Neural cell (in vitro differentiated cells): ENCODE measurements at regions not wholly inside any gene's neighbourhood (a gene's known extent, or its start where the extent isn't known, plus 50 kb on each side); places are given as distances from the start of the nearest gene placed in this dataset.

Experiments
- CTCF ChIP-seq: fragments of 450-650 bp; IDR thresholded peaks from 2 replicates; pipeline ENCODE4 v1.5.1; 2014; ENCODE audit warnings: antibody characterized with exemption, mild to moderate bottlenecking, moderate library complexity; ENCODE audit not compliant: poor library complexity, severe bottlenecking
- EP300 ChIP-seq: fragments of 450-650 bp; conservative IDR thresholded peaks from 2 replicates; pipeline ENCODE4 v1.6.1; 2014; ENCODE audit warnings: antibody characterized with exemption, mild to moderate bottlenecking, moderate library complexity; ENCODE audit not compliant: poor library complexity, severe bottlenecking
- EZH2 ChIP-seq: fragments of 200-600, 300-800 bp; shearing (Covaris generic), sonication (generic); IDR thresholded peaks from 2 replicates; pipeline ENCODE4 v1.6.1; 2014; ENCODE audit warnings: antibody characterized with exemption, low read length, borderline replicate concordance, mild to moderate bottlenecking; ENCODE audit not compliant: insufficient read depth, poor library complexity, severe bottlenecking
- REST ChIP-seq: IDR thresholded peaks from 2 replicates; pipeline ENCODE4 v1.6.1; 2012; ENCODE audit warnings: borderline replicate concordance
- SMC3 ChIP-seq: fragments of 450-650 bp; conservative IDR thresholded peaks from 2 replicates; pipeline ENCODE4 v1.6.1; 2014; ENCODE audit warnings: antibody characterized with exemption, mild to moderate bottlenecking, moderate library complexity; ENCODE audit not compliant: poor library complexity

GRCh38 chr16:87064731-87065445 lies 252.3 kb downstream of the C16orf95 start:
- no peak for TF ChIP-seq EZH2
- TF ChIP-seq CTCF: no peak
- no peak for TF ChIP-seq EP300
- TF ChIP-seq SMC3: no peak
- no peak for TF ChIP-seq REST
